ENCODE measurements at regions not wholly inside any gene's neighbourhood (a gene's known extent, or its start where the extent isn't known, plus 50 kb on each side); places are given as distances from the start of the nearest gene placed in this dataset.

GRCh38 chr20:60148885-60149284 is 190.7 kb downstream of the CDH26 start:
- H3K4me1 Mint-ChIP-seq (ENCODE audit: low read depth), result no peaks in the 10 kb centered on the region
- no peak overlapping the region for H3K27ac Mint-ChIP-seq
- no peak for DNase-seq

GRCh38 chr20:60152792-60153191 is 194.6 kb downstream of the CDH26 start:
- no peaks in the 10 kb centered on the region for H3K4me1 Mint-ChIP-seq (ENCODE audit: low read depth)
- H3K27me3 Mint-ChIP-seq, result peaks cover 6% of the 10 kb centered on the region
- peaks cover 2% of the 10 kb centered on the region for H3K36me3 Mint-ChIP-seq (ENCODE audit: low read depth)
- DNase-seq, result no peak
- no peak overlapping the region for H3K27ac Mint-ChIP-seq
- peaks cover 2% of the 10 kb centered on the region for H3K9me3 Mint-ChIP-seq
- no peak overlapping the region for H3K4me3 Mint-ChIP-seq

More at GRCh38 chr20:60148885-60149284, 190.7 kb downstream of the CDH26 start:
- H3K4me3 Mint-ChIP-seq, result no peak overlapping the region
- H3K27me3 Mint-ChIP-seq, result no peaks in the 10 kb centered on the region
- H3K36me3 Mint-ChIP-seq (ENCODE audit: low read depth), result no peaks in the 10 kb centered on the region
- no peaks in the 10 kb centered on the region for H3K9me3 Mint-ChIP-seq

- H3K9me3 Mint-ChIP-seq, result peaks cover 6% of the 10 kb centered on the region
- DNase-seq, result no peak
- H3K4me1 Mint-ChIP-seq (ENCODE audit: low read depth), result no peaks in the 10 kb centered on the region
- H3K27ac Mint-ChIP-seq, result no peak overlapping the region
- H3K36me3 Mint-ChIP-seq (ENCODE audit: low read depth), result peaks cover 2% of the 10 kb centered on the region
- no peak overlapping the region for H3K4me3 Mint-ChIP-seq
- peaks cover 12% of the 10 kb centered on the region for H3K27me3 Mint-ChIP-seq
These were observed 202.4 kb downstream of the CDH26 start for GRCh38 chr20:60160451-60161145.

GRCh38 chr20:60167812-60168211 is 209.6 kb downstream of the CDH26 start:
- H3K4me1 Mint-ChIP-seq (ENCODE audit: low read depth), result no peaks in the 10 kb centered on the region
- H3K36me3 Mint-ChIP-seq (ENCODE audit: low read depth), result no peaks in the 10 kb centered on the region
- H3K4me3 Mint-ChIP-seq, result no peak overlapping the region
- no peaks in the 10 kb centered on the region for H3K27me3 Mint-ChIP-seq
- no peak for DNase-seq
- no peak overlapping the region for H3K27ac Mint-ChIP-seq
- no peaks in the 10 kb centered on the region for H3K9me3 Mint-ChIP-seq

- Mint-ChIP-seq H3K9me3 (no peaks in the 10 kb centered on the region), H3K27me3 (no peaks in the 10 kb centered on the region), H3K27ac (no peak overlapping the region), H3K4me3 (no peak overlapping the region), H3K36me3 (ENCODE audit: low read depth) (no peaks in the 10 kb centered on the region), H3K4me1 (ENCODE audit: low read depth) (no peaks in the 10 kb centered on the region)
- no peak for DNase-seq
These were observed 210.7 kb downstream of the CDH26 start for GRCh38 chr20:60168963-60169362.

- no peak overlapping the region for H3K4me3 Mint-ChIP-seq
- no peaks in the 10 kb centered on the region for H3K9me3 Mint-ChIP-seq
- no peaks in the 10 kb centered on the region for H3K4me1 Mint-ChIP-seq (ENCODE audit: low read depth)
- no peak for DNase-seq
- H3K36me3 Mint-ChIP-seq (ENCODE audit: low read depth), result no peaks in the 10 kb centered on the region
- no peaks in the 10 kb centered on the region for H3K27me3 Mint-ChIP-seq
- H3K27ac Mint-ChIP-seq, result no peak overlapping the region
These were observed 211.9 kb downstream of the CDH26 start for GRCh38 chr20:60170116-60170515.

- no peak overlapping the region for H3K4me3 Mint-ChIP-seq
- no peaks in the 10 kb centered on the region for H3K4me1 Mint-ChIP-seq (ENCODE audit: low read depth)
- H3K9me3 Mint-ChIP-seq, result no peaks in the 10 kb centered on the region
- H3K36me3 Mint-ChIP-seq (ENCODE audit: low read depth), result no peaks in the 10 kb centered on the region
- H3K27ac Mint-ChIP-seq, result no peak overlapping the region
- no peaks in the 10 kb centered on the region for H3K27me3 Mint-ChIP-seq
- DNase-seq, result no peak
These were observed 213.1 kb downstream of the CDH26 start for GRCh38 chr20:60171313-60171712.

GRCh38 chr20:60171738-60172137 is 213.5 kb downstream of the CDH26 start:
- Mint-ChIP-seq H3K9me3 (no peaks in the 10 kb centered on the region), H3K36me3 (ENCODE audit: low read depth) (no peaks in the 10 kb centered on the region), H3K27me3 (peaks cover 3% of the 10 kb centered on the region), H3K27ac (no peak overlapping the region), H3K4me1 (ENCODE audit: low read depth) (no peaks in the 10 kb centered on the region), H3K4me3 (no peak overlapping the region)
- no peak for DNase-seq

- peaks cover 3% of the 10 kb centered on the region for H3K27me3 Mint-ChIP-seq
- no peaks in the 10 kb centered on the region for H3K4me1 Mint-ChIP-seq (ENCODE audit: low read depth)
These were observed 214.2 kb downstream of the CDH26 start for GRCh38 chr20:60172346-60172984.

GRCh38 chr20:60177080-60177479 is 218.9 kb downstream of the CDH26 start:
- H3K27ac Mint-ChIP-seq, result no peak overlapping the region
- no peaks in the 10 kb centered on the region for H3K9me3 Mint-ChIP-seq
- no peaks in the 10 kb centered on the region for H3K36me3 Mint-ChIP-seq (ENCODE audit: low read depth)
- no peaks in the 10 kb centered on the region for H3K4me1 Mint-ChIP-seq (ENCODE audit: low read depth)
- H3K27me3 Mint-ChIP-seq, result peaks cover 3% of the 10 kb centered on the region
- H3K4me3 Mint-ChIP-seq, result no peak overlapping the region
- DNase-seq, result no peak

More at GRCh38 chr20:60172346-60172984, 214.2 kb downstream of the CDH26 start:
- no peak overlapping the region for H3K27ac Mint-ChIP-seq
- no peaks in the 10 kb centered on the region for H3K9me3 Mint-ChIP-seq
- no peak for DNase-seq
- H3K4me3 Mint-ChIP-seq, result no peak overlapping the region
- no peaks in the 10 kb centered on the region for H3K36me3 Mint-ChIP-seq (ENCODE audit: low read depth)

- DNase-seq, result no peak
- Mint-ChIP-seq H3K9me3 (peaks cover 4% of the 10 kb centered on the region), H3K27me3 (peaks cover 3% of the 10 kb centered on the region), H3K27ac (no peak overlapping the region), H3K4me3 (no peak overlapping the region), H3K4me1 (ENCODE audit: low read depth) (no peaks in the 10 kb centered on the region), H3K36me3 (ENCODE audit: low read depth) (no peaks in the 10 kb centered on the region)
These were observed 222.8 kb downstream of the CDH26 start for GRCh38 chr20:60180986-60181385.

- Mint-ChIP-seq H3K4me3 (no peak overlapping the region), H3K27me3 (peaks cover 13% of the 10 kb centered on the region), H3K9me3 (peaks cover 4% of the 10 kb centered on the region), H3K36me3 (ENCODE audit: low read depth) (no peaks in the 10 kb centered on the region), H3K27ac (no peak overlapping the region), H3K4me1 (ENCODE audit: low read depth) (no peaks in the 10 kb centered on the region)
- no peak for DNase-seq
These were observed 228.2 kb downstream of the CDH26 start for GRCh38 chr20:60186412-60186811.

GRCh38 chr20:60187683-60188082 is 229.5 kb downstream of the CDH26 start:
- Mint-ChIP-seq H3K9me3 (peaks cover 4% of the 10 kb centered on the region), H3K27me3 (peaks cover 21% of the 10 kb centered on the region), H3K4me1 (ENCODE audit: low read depth) (no peaks in the 10 kb centered on the region), H3K4me3 (no peak overlapping the region), H3K36me3 (ENCODE audit: low read depth) (no peaks in the 10 kb centered on the region), H3K27ac (no peak overlapping the region)
- no peak for DNase-seq

- Mint-ChIP-seq H3K4me3 (no peak overlapping the region), H3K4me1 (ENCODE audit: low read depth) (no peaks in the 10 kb centered on the region), H3K27me3 (peaks cover 24% of the 10 kb centered on the region), H3K27ac (no peak overlapping the region), H3K36me3 (ENCODE audit: low read depth) (no peaks in the 10 kb centered on the region), H3K9me3 (peaks cover 7% of the 10 kb centered on the region)
- DNase-seq, result no peak
These were observed 232.8 kb downstream of the CDH26 start for GRCh38 chr20:60191014-60191413.

- H3K36me3 Mint-ChIP-seq (ENCODE audit: low read depth), result no peaks in the 10 kb centered on the region
- H3K4me3 Mint-ChIP-seq, result no peak overlapping the region
- no peak overlapping the region for H3K27ac Mint-ChIP-seq
- H3K9me3 Mint-ChIP-seq, result peaks cover 7% of the 10 kb centered on the region
- no peaks in the 10 kb centered on the region for H3K4me1 Mint-ChIP-seq (ENCODE audit: low read depth)
- DNase-seq, result no peak
- H3K27me3 Mint-ChIP-seq, result peaks cover 24% of the 10 kb centered on the region
These were observed 234.1 kb downstream of the CDH26 start for GRCh38 chr20:60192326-60192725.
